ENCODE measurements at regions not wholly inside any gene's neighbourhood (a gene's known extent, or its start where the extent isn't known, plus 50 kb on each side); places are given as distances from the start of the nearest gene placed in this dataset.

DNA sequence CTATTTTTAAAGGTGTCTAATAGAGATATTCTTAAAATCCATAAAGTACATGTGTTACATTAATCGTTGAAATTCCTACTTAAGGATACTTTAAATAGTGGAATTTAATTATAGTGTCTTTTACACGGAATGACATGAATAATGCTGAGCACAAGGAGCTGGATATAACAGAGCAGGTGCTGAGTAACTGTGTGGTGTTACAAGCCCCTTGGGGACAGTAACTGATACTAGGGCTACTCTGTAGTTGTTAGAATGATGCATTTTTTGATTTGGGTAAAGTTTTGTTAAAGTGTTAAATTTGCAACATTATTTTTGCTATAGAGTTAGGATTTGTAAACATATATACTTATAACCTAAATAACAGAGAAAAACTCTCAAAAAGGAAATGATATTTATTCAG lies 1496.1 kb downstream of the OTOL1 start:
- DNase-seq (ENCODE audit: low spot score), result no peak

GRCh38 chr3:162994165-162994564 lies 1497.6 kb downstream of the OTOL1 start:
- DNase-seq (ENCODE audit: low spot score), result no peak

- DNase-seq (ENCODE audit: low spot score), result no peak
These were observed 1499.8 kb downstream of the OTOL1 start for GRCh38 chr3:162996368-162996767.

DNA sequence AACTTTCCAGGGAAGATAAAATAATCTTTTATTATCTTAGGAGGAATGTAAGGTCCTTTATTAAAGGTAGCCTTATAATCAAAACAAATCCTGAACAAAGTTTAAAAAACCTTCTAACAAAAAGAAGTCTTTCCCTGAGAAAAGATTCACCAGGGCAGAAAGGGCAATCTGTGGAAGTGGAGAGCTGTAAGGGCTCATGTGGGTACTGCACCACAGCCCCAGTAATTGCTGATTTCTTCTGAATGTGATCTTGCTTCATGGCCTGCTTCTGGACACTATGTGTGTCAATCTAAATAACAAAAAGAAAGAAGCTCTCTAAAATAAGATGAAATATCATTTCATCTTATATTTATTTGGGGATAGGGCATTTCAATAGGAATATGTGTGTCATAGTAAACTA lies 1501.6 kb downstream of the OTOL1 start:
- DNase-seq (ENCODE audit: low spot score), result no peak

- DNase-seq (ENCODE audit: low spot score), result no peak
These were observed 1515.0 kb downstream of the OTOL1 start for GRCh38 chr3:163011596-163011995.

DNA sequence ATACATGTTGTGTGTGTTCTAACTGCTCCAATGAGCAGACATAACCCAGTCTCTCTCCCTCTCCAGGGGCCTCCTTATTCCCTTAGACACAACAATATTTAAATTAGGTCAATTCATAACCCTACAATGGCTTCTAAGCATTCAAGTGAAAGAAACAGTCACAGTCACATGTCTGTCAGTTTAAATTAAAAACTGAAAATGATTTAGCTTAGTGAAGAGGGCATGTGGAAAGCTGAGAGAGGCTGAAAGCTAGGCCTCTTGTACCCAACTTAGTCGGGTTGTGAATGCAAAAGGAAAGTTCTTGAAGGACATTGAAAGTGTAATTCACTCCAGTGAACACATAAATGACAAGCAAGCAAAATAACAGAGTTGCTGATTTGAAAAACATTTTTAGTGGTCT lies 1519.6 kb downstream of the OTOL1 start:
- DNase-seq (ENCODE audit: low spot score), result no peak

GRCh38 chr3:163018067-163018466 lies 1521.5 kb downstream of the OTOL1 start:
- DNase-seq (ENCODE audit: low spot score), result no peak

GRCh38 chr3:163018664-163019063 lies 1522.1 kb downstream of the OTOL1 start:
- no peak for DNase-seq (ENCODE audit: low spot score)

DNA sequence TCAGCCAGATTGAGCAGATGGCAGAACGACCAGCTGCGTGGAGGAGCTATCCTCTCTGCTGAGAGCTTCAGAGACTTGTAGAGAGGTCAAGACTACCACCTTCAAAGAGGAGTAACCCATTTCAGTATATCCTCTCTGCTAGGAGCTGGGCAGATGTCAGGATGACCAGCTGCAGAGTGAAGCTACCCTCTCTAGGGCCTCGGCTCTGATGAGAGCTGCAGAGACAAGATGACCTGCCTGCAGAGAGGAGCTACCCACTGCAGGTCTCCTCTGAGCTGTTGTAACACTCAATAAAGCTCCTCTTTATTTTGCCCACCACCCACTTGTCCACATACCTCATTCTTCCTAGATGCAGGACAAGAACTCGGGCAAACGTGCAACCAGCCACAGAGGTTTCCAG lies 1522.7 kb downstream of the OTOL1 start:
- no peak for DNase-seq (ENCODE audit: low spot score)

GRCh38 chr3:163033652-163034051 lies 1537.0 kb downstream of the OTOL1 start:
- no peak for DNase-seq (ENCODE audit: low spot score)

DNA sequence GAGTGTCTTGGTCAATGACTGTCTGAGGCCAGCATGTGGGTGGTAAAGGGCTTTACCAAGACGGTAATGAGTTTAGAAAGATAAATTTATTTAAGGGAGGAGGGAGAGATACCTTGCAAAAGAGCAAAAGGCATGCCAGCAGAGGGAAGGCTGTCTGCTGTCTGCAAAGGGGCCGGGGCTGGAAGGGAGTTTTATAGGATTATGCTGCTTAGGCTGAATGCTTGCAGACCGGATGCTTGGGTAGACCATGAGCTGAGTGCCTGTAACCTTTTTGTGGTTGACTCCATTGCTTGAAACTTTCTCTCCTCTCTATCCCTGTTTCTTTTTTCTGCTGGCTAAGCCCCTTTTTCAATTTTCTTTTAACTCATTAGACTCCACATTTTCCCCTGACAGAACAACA lies 1543.0 kb downstream of the OTOL1 start:
- no peak for DNase-seq (ENCODE audit: low spot score)

DNA sequence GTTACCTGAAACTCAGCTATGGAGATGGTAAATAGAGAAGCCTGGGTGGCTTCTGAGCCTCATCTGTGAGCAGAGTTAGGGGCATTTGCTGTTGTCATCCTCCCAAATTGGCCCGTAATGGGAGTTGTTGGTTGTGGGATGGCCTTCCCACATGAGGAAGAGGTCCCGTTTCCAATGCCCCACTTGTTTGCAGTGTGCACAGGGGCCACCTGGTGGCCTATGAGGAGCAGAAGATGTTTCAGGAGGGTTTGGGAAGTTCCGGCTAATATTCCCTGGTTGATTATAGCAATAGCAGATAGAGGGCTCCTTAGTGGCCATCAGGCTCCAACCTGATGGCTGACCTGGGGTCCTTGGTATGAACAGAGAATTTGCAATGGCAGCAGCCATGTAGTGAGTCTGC lies 1546.5 kb downstream of the OTOL1 start:
- DNase-seq (ENCODE audit: low spot score), result no peak

GRCh38 chr3:163045945-163046344 lies 1549.3 kb downstream of the OTOL1 start:
- DNase-seq (ENCODE audit: low spot score), result no peak

DNA sequence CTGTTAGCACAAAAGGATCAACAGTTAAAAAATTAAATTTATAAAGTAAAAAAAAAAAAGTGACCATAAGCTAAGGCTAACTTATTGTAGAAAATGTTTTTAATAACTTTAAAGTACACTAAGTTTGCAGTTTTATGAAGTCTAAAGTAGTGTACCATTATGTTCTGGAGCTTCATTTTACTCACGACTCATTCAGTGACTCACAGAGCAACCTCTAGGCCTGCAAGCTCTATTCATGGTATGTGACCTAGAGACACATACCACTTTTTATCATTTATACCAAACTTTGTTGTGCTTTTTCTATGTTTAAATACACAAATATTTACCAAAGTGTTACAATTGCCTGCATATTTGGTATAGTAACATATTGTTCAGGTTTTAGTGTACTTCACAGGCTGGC lies 1552.3 kb downstream of the OTOL1 start:
- DNase-seq (ENCODE audit: low spot score), result no peak

DNA sequence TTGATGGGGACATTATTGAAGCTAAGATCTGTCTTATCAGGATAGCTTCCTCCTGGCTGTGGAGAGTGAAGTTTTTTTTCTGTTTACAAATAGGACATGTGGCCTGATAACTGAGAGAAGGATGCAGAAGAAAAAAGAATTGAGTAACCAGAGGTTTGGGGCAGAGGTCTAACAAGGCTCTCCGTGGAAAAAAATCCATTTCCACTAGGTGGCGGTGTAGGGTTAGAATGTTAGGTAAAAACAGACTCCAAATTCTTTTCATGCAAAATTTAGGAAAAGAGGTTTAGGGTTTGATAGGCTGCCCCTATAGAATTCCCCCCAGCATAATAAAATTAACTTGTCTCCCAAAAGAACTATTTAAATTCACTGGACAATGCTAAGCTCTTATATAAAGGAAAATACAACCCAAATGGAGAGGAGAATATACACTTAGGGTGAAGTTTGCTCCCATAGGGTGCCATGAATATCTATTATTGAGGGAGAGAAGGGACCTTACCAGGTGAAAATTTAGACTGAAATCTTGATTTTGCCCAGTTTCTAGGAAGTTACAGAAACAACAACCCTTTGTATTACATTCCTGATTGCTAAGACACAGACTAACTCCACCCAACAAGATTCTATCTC lies 1560.4 kb downstream of the OTOL1 start:
- peak; percentile 41 for DNase-seq (ENCODE audit: low spot score)

GRCh38 chr3:163058031-163058854 lies 1561.6 kb downstream of the OTOL1 start:
- no peak for DNase-seq (ENCODE audit: low spot score)

DNA sequence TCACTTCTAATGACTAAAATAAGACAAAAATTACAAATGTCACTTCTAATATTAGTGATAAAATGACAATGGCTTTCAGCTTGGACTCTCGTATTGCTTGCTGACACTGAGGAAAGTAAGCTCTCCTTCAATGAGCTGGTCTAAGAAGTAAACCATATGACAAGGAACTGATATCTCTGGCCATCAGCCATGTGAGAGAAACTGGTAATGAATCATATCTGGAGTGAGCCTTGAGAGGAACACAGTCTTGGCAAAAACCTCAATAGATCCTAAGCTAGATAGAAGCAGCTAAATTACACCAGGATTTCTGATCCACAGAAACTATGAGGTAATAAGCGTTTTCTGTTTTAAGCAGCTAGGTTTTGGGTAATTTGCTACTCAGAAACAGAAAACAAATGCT lies 1575.1 kb downstream of the OTOL1 start:
- DNase-seq (ENCODE audit: low spot score), result no peak

Measured in AG08395 (cell line).